Smooth muscle cell (in vitro differentiated cells): ENCODE measurements at regions not wholly inside any gene's neighbourhood (a gene's known extent, or its start where the extent isn't known, plus 50 kb on each side); places are given as distances from the start of the nearest gene placed in this dataset.

ENCODE experiments used
- DNase-seq: peaks from one replicate; lab custom pipeline; 2025; ENCODE audit not compliant: unreplicated experiment; lab: John Stamatoyannopoulos, UW
- H2AFZ ChIP-seq: fragments of 200-600 bp; sonication (generic); 2 replicates; pipeline ENCODE4 v1.6.0; 2016; ENCODE audit warnings: antibody characterized with exemption, low read depth, mild to moderate bottlenecking
- H3F3A ChIP-seq: fragments of 200-600 bp; sonication (generic); 2 replicates; pipeline ENCODE4 v1.6.0; 2017; ENCODE audit warnings: antibody characterized with exemption, low read depth
- H3K27ac ChIP-seq: fragments of 200-600 bp; sonication (generic); 2 replicates; pipeline ENCODE4 v1.5.1; 2016; ENCODE audit warnings: low read depth, mild to moderate bottlenecking
- H3K27me3 ChIP-seq: fragments of 200-600 bp; sonication (generic); 2 replicates; pipeline ENCODE4 v1.6.1; 2016; ENCODE audit warnings: low read depth, mild to moderate bottlenecking
- H3K36me3 ChIP-seq: fragments of 200-600 bp; sonication (generic); 2 replicates; pipeline ENCODE4 v1.5.1; 2016; ENCODE audit warnings: low read depth
- H3K4me1 ChIP-seq: fragments of 200-600 bp; sonication (generic); 2 replicates; pipeline ENCODE4 v1.5.1; 2016; ENCODE audit warnings: low read depth
- H3K4me2 ChIP-seq: fragments of 200-600 bp; sonication (generic); 2 replicates; pipeline ENCODE4 v1.6.0; 2016; ENCODE audit warnings: mild to moderate bottlenecking
- H3K4me3 ChIP-seq: fragments of 200-600 bp; sonication (generic); 2 replicates; pipeline ENCODE4 v1.5.1; 2016; ENCODE audit warnings: mild to moderate bottlenecking
- H3K79me2 ChIP-seq: fragments of 200-600 bp; sonication (generic); 2 replicates; pipeline ENCODE4 v1.6.0; 2016; ENCODE audit warnings: low read depth, mild to moderate bottlenecking
- H3K9ac ChIP-seq: fragments of 200-600 bp; sonication (generic); 2 replicates; pipeline ENCODE4 v1.6.0; 2016; ENCODE audit warnings: low read depth
- H3K9me3 ChIP-seq: fragments of 200-600 bp; sonication (generic); replicated peaks from 2 replicates; pipeline ENCODE4 v1.5.1; 2016; ENCODE audit warnings: low read depth
- H4K20me1 ChIP-seq: fragments of 200-600 bp; sonication (generic); 2 replicates; pipeline ENCODE4 v1.6.0; 2016; ENCODE audit warnings: low read depth
- WGBS: methylation state at CpG from one replicate; pipeline ENCODE4 v1.1.7; 2016; ENCODE audit warnings: low lambda C conversion rate; 5-methylcytosine and 5-hydroxymethylcytosine counted together
- TF ChIP-seq, protein P1 (sequence below): fragments of 200-600 bp; sonication (generic); IDR thresholded peaks from 2 replicates; pipeline ENCODE4 v1.5.1; 2017; ENCODE audit warnings: borderline replicate concordance, mild to moderate bottlenecking, antibody characterized with exemption; ENCODE audit not compliant: insufficient read depth, poor library complexity, severe bottlenecking

DNA sequence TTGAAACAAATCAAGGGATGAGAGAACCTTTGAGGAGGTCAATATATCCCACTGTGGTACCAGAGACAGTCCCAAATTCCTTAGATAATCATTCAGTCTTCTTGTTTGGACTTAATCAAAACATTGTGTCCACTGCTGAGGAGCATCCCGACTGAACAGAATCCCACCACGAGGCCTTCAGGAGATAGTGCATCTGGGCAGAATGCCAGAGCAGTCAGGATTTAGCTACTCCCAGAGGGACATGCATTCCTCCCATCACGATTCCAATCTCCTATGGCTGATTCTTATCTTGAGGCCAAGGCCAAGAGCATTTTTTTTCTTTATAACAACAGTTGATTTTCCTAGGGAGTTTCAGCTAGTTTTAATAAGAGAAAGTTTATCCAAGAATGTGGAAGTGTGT lies 87.4 kb upstream of the COX10 start:
- Histone ChIP-seq H3F3A (no peaks in the 10 kb centered on the region), H3K79me2 (no peaks in the 10 kb centered on the region), H3K4me1 (no peaks in the 10 kb centered on the region), H4K20me1 (no peaks in the 10 kb centered on the region), H3K36me3 (no peaks in the 10 kb centered on the region), H3K9me3 (no peaks in the 10 kb centered on the region), H2AFZ (no peak overlapping the region), H3K4me3 (no peak overlapping the region), H3K27me3 (peaks cover 14% of the 10 kb centered on the region), H3K4me2 (no peak overlapping the region), H3K9ac (no peak overlapping the region), H3K27ac (no peak overlapping the region)
- no peak for DNase-seq
- TF ChIP-seq, protein P1, sequence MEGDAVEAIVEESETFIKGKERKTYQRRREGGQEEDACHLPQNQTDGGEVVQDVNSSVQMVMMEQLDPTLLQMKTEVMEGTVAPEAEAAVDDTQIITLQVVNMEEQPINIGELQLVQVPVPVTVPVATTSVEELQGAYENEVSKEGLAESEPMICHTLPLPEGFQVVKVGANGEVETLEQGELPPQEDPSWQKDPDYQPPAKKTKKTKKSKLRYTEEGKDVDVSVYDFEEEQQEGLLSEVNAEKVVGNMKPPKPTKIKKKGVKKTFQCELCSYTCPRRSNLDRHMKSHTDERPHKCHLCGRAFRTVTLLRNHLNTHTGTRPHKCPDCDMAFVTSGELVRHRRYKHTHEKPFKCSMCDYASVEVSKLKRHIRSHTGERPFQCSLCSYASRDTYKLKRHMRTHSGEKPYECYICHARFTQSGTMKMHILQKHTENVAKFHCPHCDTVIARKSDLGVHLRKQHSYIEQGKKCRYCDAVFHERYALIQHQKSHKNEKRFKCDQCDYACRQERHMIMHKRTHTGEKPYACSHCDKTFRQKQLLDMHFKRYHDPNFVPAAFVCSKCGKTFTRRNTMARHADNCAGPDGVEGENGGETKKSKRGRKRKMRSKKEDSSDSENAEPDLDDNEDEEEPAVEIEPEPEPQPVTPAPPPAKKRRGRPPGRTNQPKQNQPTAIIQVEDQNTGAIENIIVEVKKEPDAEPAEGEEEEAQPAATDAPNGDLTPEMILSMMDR = no peak
- WGBS = 21% methylated on average over 3 of the region's 3 CpGs

GRCh38 chr17:13984956-13985355 lies 84.3 kb upstream of the COX10 start:
- no peaks in the 10 kb centered on the region for H3K4me1 ChIP-seq
- no peaks in the 10 kb centered on the region for H3K9me3 ChIP-seq
- H3K4me3 ChIP-seq = no peak overlapping the region
- H3K4me2 ChIP-seq = no peak overlapping the region
- DNase-seq = no peak
- H3F3A ChIP-seq = no peaks in the 10 kb centered on the region
- H3K27ac ChIP-seq = no peak overlapping the region
- H3K36me3 ChIP-seq = no peaks in the 10 kb centered on the region
- no peaks in the 10 kb centered on the region for H4K20me1 ChIP-seq
- H3K27me3 ChIP-seq = peaks cover 14% of the 10 kb centered on the region
- WGBS = 87% methylated on average over 6 of the region's 6 CpGs
- H3K79me2 ChIP-seq = no peaks in the 10 kb centered on the region
- H2AFZ ChIP-seq = no peak overlapping the region
- TF ChIP-seq, protein P1 = no peak
- H3K9ac ChIP-seq = no peak overlapping the region

DNA sequence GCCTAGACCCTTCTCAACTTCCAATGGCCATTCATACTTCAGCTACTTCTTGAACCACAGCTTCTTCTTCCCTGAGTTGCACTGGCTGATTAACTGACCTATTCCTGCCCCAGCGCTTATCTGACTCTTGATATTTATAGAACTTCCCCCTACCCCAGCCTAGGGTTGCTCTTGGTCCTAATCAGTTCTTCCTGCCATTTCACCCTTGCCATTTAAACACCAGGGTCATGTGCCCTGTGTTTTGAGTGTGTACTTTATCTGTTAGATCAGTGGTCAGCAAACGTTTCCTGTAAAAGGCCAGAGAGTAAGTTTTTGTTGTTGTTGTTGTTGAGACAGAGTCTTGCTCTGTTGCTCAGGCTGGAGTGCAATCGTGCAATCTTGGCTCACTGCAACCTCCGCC lies 82.4 kb upstream of the COX10 start:
- H3K9me3 ChIP-seq = no peaks in the 10 kb centered on the region
- no peak for DNase-seq
- no peaks in the 10 kb centered on the region for H3K36me3 ChIP-seq
- no peak overlapping the region for H3K9ac ChIP-seq
- no peaks in the 10 kb centered on the region for H4K20me1 ChIP-seq
- no peak overlapping the region for H3K4me3 ChIP-seq
- TF ChIP-seq, protein P1 = no peak
- H3K27me3 ChIP-seq = peaks cover 14% of the 10 kb centered on the region
- H3K79me2 ChIP-seq = no peaks in the 10 kb centered on the region
- no peaks in the 10 kb centered on the region for H3K4me1 ChIP-seq
- WGBS = 70% methylated on average over 4 of the region's 4 CpGs
- no peaks in the 10 kb centered on the region for H3F3A ChIP-seq
- no peak overlapping the region for H3K4me2 ChIP-seq
- no peak overlapping the region for H3K27ac ChIP-seq
- H2AFZ ChIP-seq = no peak overlapping the region

- Histone ChIP-seq H3K9ac (no peak overlapping the region), H3K27ac (no peak overlapping the region), H3K4me3 (no peak overlapping the region), H3K79me2 (no peaks in the 10 kb centered on the region), H4K20me1 (no peaks in the 10 kb centered on the region), H3K4me2 (no peak overlapping the region), H3K4me1 (no peaks in the 10 kb centered on the region), H3K9me3 (no peaks in the 10 kb centered on the region), H3F3A (no peaks in the 10 kb centered on the region), H3K27me3 (peaks cover 14% of the 10 kb centered on the region), H2AFZ (no peak overlapping the region), H3K36me3 (no peaks in the 10 kb centered on the region)
- no peak for DNase-seq
- TF ChIP-seq, protein P1 = no peak
- WGBS = 43% methylated on average over 4 of the region's 4 CpGs
Observed at GRCh38 chr17:13989138-13989537, 80.2 kb upstream of the COX10 start.
